ENCODE measurements at regions not wholly inside any gene's neighbourhood (a gene's known extent, or its start where the extent isn't known, plus 50 kb on each side); places are given as distances from the start of the nearest gene placed in this dataset.

- no peak for TF ChIP-seq CTCF (IDR thresholded peaks at IDR 0.05; ENCODE audit: poor library complexity)
- TF ChIP-seq EZH2 (IDR thresholded peaks at IDR 0.05; ENCODE audit: borderline replicate concordance) = no peak
Observed at GRCh38 chr10:9301554-9301953, 1247.1 kb downstream of the GATA3 start.
